ENCODE measurements at regions not wholly inside any gene's neighbourhood (a gene's known extent, or its start where the extent isn't known, plus 50 kb on each side); places are given as distances from the start of the nearest gene placed in this dataset.

- no CpG with 5 or more reads among the region's 5 CpGs for WGBS (ENCODE audit: extremely low coverage, insufficient read length, low lambda C conversion rate)
- Histone ChIP-seq H2BK5ac (ENCODE audit: insufficient read length, low read length) (no peak overlapping the region), H3K4me1 (ENCODE audit: insufficient read depth, low read length) (no peaks in the 10 kb centered on the region), H3K79me1 (ENCODE audit: insufficient read depth, low read depth, low read length, poor library complexity, severe bottlenecking) (no peaks in the 10 kb centered on the region), H4K20me1 (ENCODE audit: control insufficient read depth, insufficient read depth, insufficient read length) (no peaks in the 10 kb centered on the region), H4K8ac (replicated peaks; ENCODE audit: insufficient read length, low read depth, low read length) (no peak overlapping the region), H3K18ac (ENCODE audit: insufficient read length, low read depth, low read length) (no peak overlapping the region), H3K27me3 (ENCODE audit: insufficient read depth, low read length) (no peaks in the 10 kb centered on the region), H3K56ac (ENCODE audit: insufficient read length, low read depth, low read length) (no peak overlapping the region), H2BK15ac (ENCODE audit: low read depth, low read length) (no peak overlapping the region), H2BK20ac (ENCODE audit: low read depth, low read length, poor library complexity, severe bottlenecking) (no peak overlapping the region), H4K91ac (ENCODE audit: insufficient read length, low read depth, low read length) (no peak overlapping the region), H3K4ac (ENCODE audit: low read depth, low read length) (no peak overlapping the region), H3T11ph (ENCODE audit: low read length) (no peak overlapping the region), H3K79me2 (ENCODE audit: insufficient read depth, low read length) (no peaks in the 10 kb centered on the region), H2BK12ac (ENCODE audit: insufficient read length, low read depth, low read length) (no peak overlapping the region), H3K14ac (ENCODE audit: insufficient read depth, low read length) (no peak overlapping the region), H3K9ac (ENCODE audit: extremely low read depth, insufficient read length, low read length) (no peak overlapping the region), H4K5ac (ENCODE audit: insufficient read length, low read depth, low read length) (no peak overlapping the region), H3K9me3 (ENCODE audit: control insufficient read depth, low read depth, low read length) (no peaks in the 10 kb centered on the region), H2AFZ (ENCODE audit: low read length) (no peak overlapping the region), H2BK120ac (ENCODE audit: low read depth, low read length, poor library complexity, severe bottlenecking) (no peak overlapping the region), H3K23me2 (ENCODE audit: insufficient read length, low read depth, low read length, poor library complexity, severe bottlenecking) (no peaks in the 10 kb centered on the region), H3K4me2 (ENCODE audit: insufficient read depth, insufficient read length, low read length) (no peak overlapping the region), H3K27ac (ENCODE audit: insufficient read length, low read depth, low read length) (no peak overlapping the region), H2AK5ac (ENCODE audit: insufficient read length, low read length) (no peak overlapping the region), H3K23ac (ENCODE audit: insufficient read length, low read depth, low read length) (no peak overlapping the region)
- Mint-ChIP-seq H3K27ac (no peak overlapping the region; a peak in 1 of 7 replicates), H3K4me1 (peaks cover 10 to 13% of the 10 kb centered on the region in 2 experiments), H3K9me3 (no peaks in the 10 kb centered on the region; a peak in 1 of 5 replicates), H3K4me3 (no peak overlapping the region), H3K27me3 (ENCODE audit: low read depth) (peaks cover 6% of the 10 kb centered on the region; the same call in 1 of the 2 replicates), H3K36me3 (ENCODE audit: insufficient read depth in 1 of 3, low read depth in 3 of 3) (no peaks in the 10 kb centered on the region)
- DNase-seq: no peak
- TF ChIP-seq, protein P1, sequence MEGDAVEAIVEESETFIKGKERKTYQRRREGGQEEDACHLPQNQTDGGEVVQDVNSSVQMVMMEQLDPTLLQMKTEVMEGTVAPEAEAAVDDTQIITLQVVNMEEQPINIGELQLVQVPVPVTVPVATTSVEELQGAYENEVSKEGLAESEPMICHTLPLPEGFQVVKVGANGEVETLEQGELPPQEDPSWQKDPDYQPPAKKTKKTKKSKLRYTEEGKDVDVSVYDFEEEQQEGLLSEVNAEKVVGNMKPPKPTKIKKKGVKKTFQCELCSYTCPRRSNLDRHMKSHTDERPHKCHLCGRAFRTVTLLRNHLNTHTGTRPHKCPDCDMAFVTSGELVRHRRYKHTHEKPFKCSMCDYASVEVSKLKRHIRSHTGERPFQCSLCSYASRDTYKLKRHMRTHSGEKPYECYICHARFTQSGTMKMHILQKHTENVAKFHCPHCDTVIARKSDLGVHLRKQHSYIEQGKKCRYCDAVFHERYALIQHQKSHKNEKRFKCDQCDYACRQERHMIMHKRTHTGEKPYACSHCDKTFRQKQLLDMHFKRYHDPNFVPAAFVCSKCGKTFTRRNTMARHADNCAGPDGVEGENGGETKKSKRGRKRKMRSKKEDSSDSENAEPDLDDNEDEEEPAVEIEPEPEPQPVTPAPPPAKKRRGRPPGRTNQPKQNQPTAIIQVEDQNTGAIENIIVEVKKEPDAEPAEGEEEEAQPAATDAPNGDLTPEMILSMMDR (conservative IDR thresholded peaks at IDR 0.05): no peak
Measured at GRCh38 chr1:203403586-203403985, 52.7 kb upstream of the FMOD start.

Measured in H9 (cell line).